K562 (cell line): ENCODE measurements at regions not wholly inside any gene's neighbourhood (a gene's known extent, or its start where the extent isn't known, plus 50 kb on each side); places are given as distances from the start of the nearest gene placed in this dataset.

Experiments
- ATAC-seq: fragments of 200-7000 bp; cut with Tn5 transposase; 3 replicates; pipeline ENCODE4 v1.9.1; 2020; ENCODE audit warnings: moderate library complexity
- BruUV-seq: library from RNA; stranded (reverse); fragments of 400-500 nt; replicated peaks from 2 replicates; lab custom pipeline; 2021; lab: Mats Ljungman, UMichigan
- CTCF ChIA-PET: fragments of 300-600 bp; formaldehyde crosslinking; extraction: SDS; loops from one replicate; lab custom pipeline; 2021; ENCODE audit warnings: low intra/inter-chr PET ratio; lab: Yijun Ruan, JAX
- POLR2A ChIA-PET: fragments of 300-600, 350-650 bp; sonication (Branson Sonifier 250); formaldehyde crosslinking; extraction: SDS; loops from one replicate; lab custom pipeline; 2021; ENCODE audit warnings: antibody characterized with exemption, inconsistent platforms; lab: Yijun Ruan, JAX
- DNase-seq, 4 experiments: peaks; one replicate each; pipeline versions ENCODE4 v3.0.0 to v3.0.0-alpha.2; 2011 to 2018; ENCODE audit warnings: low spot score in 3 of 4, mixed read lengths in 3 of 4; ENCODE audit errors: extremely low read depth in 1 of 4
- FAIRE-seq: peaks from 2 replicates; lab custom pipeline; 2011; peaks lifted over from hg19 to GRCh38; lab: Jason Lieb, UNC
- H2AFZ ChIP-seq: 2 replicates; pipeline ENCODE4 v1.6.0; 2011; ENCODE audit warnings: low read depth, low read length, control low read depth, inconsistent platforms
- H3K27ac ChIP-seq: fragments of 200-600 bp; 3 replicates; pipeline ENCODE4 v1.8.0; 2011; ENCODE audit warnings: low read depth, mild to moderate bottlenecking, control low read depth, inconsistent platforms, low read length, moderate library complexity, mixed read lengths; ENCODE audit errors: extremely low read depth
- H3K27me3 ChIP-seq, 2 experiments: fragments of 300-600 bp in 1 of 2; 2 replicates in 1 of 2; 3 replicates in 1 of 2; pipeline versions ENCODE4 v1.6.0 to v1.8.0; 2011; ENCODE audit warnings: inconsistent platforms in 2 of 2, low read length in 2 of 2, mild to moderate bottlenecking in 1 of 2, mixed read lengths in 1 of 2, moderate library complexity in 1 of 2; ENCODE audit not compliant: control insufficient read depth in 2 of 2, insufficient read depth in 2 of 2
- H3K36me3 ChIP-seq: fragments of 300-600 bp; 3 replicates; pipeline ENCODE4 v1.8.0; 2011; ENCODE audit warnings: mild to moderate bottlenecking, low read length, inconsistent platforms; ENCODE audit not compliant: control insufficient read depth, insufficient read depth
- H3K4me1 ChIP-seq, 2 experiments: fragments of 200-600 bp in 1 of 2; replicated peaks in 1 of 2; 2 replicates in 1 of 2; 3 replicates in 1 of 2; pipeline versions ENCODE4 v1.5.1 to v1.8.0; 2011; ENCODE audit warnings: inconsistent platforms in 2 of 2, low read length in 2 of 2, mild to moderate bottlenecking in 1 of 2, mixed read lengths in 1 of 2, moderate library complexity in 1 of 2; ENCODE audit not compliant: control insufficient read depth in 2 of 2, insufficient read depth in 2 of 2
- H3K4me2 ChIP-seq: 2 replicates; pipeline ENCODE4 v1.6.1; 2011; ENCODE audit warnings: low read length, control low read depth, inconsistent platforms, mixed read lengths; ENCODE audit not compliant: insufficient read depth
- H3K4me3 ChIP-seq: fragments of 200-600 bp; sonication (generic), shearing (Covaris generic); 2 replicates; pipeline ENCODE4 v1.5.1; 2016; ENCODE audit warnings: control low read depth, inconsistent platforms
- H3K79me2 ChIP-seq: fragments of 200-600 bp; 3 replicates; pipeline ENCODE4 v1.8.0; 2011; ENCODE audit warnings: low read length, inconsistent platforms; ENCODE audit not compliant: control insufficient read depth, insufficient read depth
- H3K9ac ChIP-seq, 2 experiments: 2 replicates each; pipeline versions ENCODE4 v1.6.0 to v1.6.1; 2011; ENCODE audit warnings: low read depth in 2 of 2, low read length in 2 of 2, control low read depth in 1 of 2, inconsistent platforms in 1 of 2, mild to moderate bottlenecking in 1 of 2, mixed read lengths in 1 of 2; ENCODE audit not compliant: insufficient read depth in 1 of 2
- H3K9me1 ChIP-seq: one replicate; pipeline ENCODE4 v1.6.0; 2011; ENCODE audit warnings: inconsistent platforms, mild to moderate bottlenecking, low read length, moderate library complexity; ENCODE audit not compliant: control insufficient read depth, insufficient read depth
- H3K9me3 ChIP-seq: replicated peaks from 2 replicates; pipeline ENCODE4 v1.5.1; 2011; ENCODE audit warnings: low read depth, low read length, inconsistent platforms; ENCODE audit not compliant: control insufficient read depth, insufficient read depth
- H4K20me1 ChIP-seq: replicated peaks from 2 replicates; pipeline ENCODE4 v1.6.1; 2011; ENCODE audit warnings: low read length, inconsistent platforms, mixed read lengths; ENCODE audit not compliant: control insufficient read depth, insufficient read depth
- BRD9 ChIP-seq: fragments of 450-650 bp; IDR thresholded peaks from 2 replicates; pipeline ENCODE4 v1.6.1; 2018; ENCODE audit warnings: low read depth; ENCODE audit not compliant: partially characterized antibody
- ELF1 ChIP-seq: fragments of 200-800 bp; sonication (Bioruptor generic); IDR thresholded peaks from 2 replicates; pipeline ENCODE4 v1.6.1; 2016; ENCODE audit warnings: missing genetic modification characterization, missing compliant biosample characterization
- FIP1L1 ChIP-seq: fragments of 200-400 bp; formaldehyde crosslinking; IDR thresholded peaks from 2 replicates; pipeline ENCODE4 v1.6.1; 2018; ENCODE audit warnings: mild to moderate bottlenecking, low read depth, low read length; ENCODE audit not compliant: poor library complexity, severe bottlenecking
- IRF2 ChIP-seq: sonication (generic); formaldehyde crosslinking; IDR thresholded peaks from 2 replicates; pipeline ENCODE4 v1.8.1; 2022; ENCODE audit warnings: mild to moderate bottlenecking, missing genetic modification reagents
- KAT8 ChIP-seq: fragments of 450-650 bp; IDR thresholded peaks from 2 replicates; pipeline ENCODE4 v1.6.1; 2016; ENCODE audit warnings: low read depth, mild to moderate bottlenecking
- KDM5B ChIP-seq: fragments of 200-600 bp; sonication (generic); IDR thresholded peaks from 2 replicates; pipeline ENCODE4 v1.6.1; 2012; ENCODE audit warnings: low read depth, mild to moderate bottlenecking, moderate library complexity, low read length, control low read depth, inconsistent platforms; ENCODE audit not compliant: insufficient replicate concordance
- MXI1 ChIP-seq: IDR thresholded peaks from 2 replicates; pipeline ENCODE4 v1.6.1; 2011; ENCODE audit warnings: low read depth, mild to moderate bottlenecking, improper control_type of control experiment, low read length
- NCOA4 ChIP-seq: fragments of 450-650 bp; IDR thresholded peaks from 2 replicates; pipeline ENCODE4 v1.6.1; 2018; ENCODE audit warnings: mild to moderate bottlenecking; ENCODE audit not compliant: partially characterized antibody
- PTRF ChIP-seq: fragments of 450-650 bp; IDR thresholded peaks from 2 replicates; pipeline ENCODE4 v1.6.1; 2016; ENCODE audit warnings: mild to moderate bottlenecking, missing genetic modification characterization, missing compliant biosample characterization
- SIRT6 ChIP-seq: IDR thresholded peaks from one replicate; pipeline ENCODE4 v1.6.1; 2012; ENCODE audit warnings: low read depth, mild to moderate bottlenecking, control low read depth, inconsistent platforms, low read length, moderate library complexity
- SNRNP70 ChIP-seq: fragments of 200-400 bp; formaldehyde crosslinking; optimal IDR thresholded peaks from 2 replicates; pipeline ENCODE3; 2017; ENCODE audit warnings: low read depth, low read length
- SRSF3 ChIP-seq: fragments of 200-400 bp; formaldehyde crosslinking; IDR thresholded peaks from 2 replicates; pipeline ENCODE4 v1.6.1; 2016; ENCODE audit warnings: mild to moderate bottlenecking, low read length, moderate library complexity; ENCODE audit not compliant: insufficient read depth
- TCF7 ChIP-seq: sonication (generic); IDR thresholded peaks from 2 replicates; pipeline ENCODE4 v1.6.1; 2016; ENCODE audit warnings: antibody characterized with exemption, borderline replicate concordance
- ZBTB11 ChIP-seq, 3 experiments: fragments of 200-800 bp in 1 of 3; fragments of 250-450 bp in 1 of 3; fragments of 450-650 bp in 1 of 3; sonication (Bioruptor Pico) in 1 of 3; sonication (Bioruptor generic) in 1 of 3; formaldehyde crosslinking in 1 of 3; IDR thresholded peaks; 2 replicates each; pipeline versions ENCODE4 v1.6.1 to v1.8.0; 2016 to 2022; ENCODE audit warnings: mild to moderate bottlenecking in 2 of 3, missing genetic modification characterization in 2 of 3, missing compliant biosample characterization in 1 of 3, moderate library complexity in 1 of 3
- ZNF445 ChIP-seq: fragments of 250-450 bp; sonication (Bioruptor Pico); IDR thresholded peaks from 2 replicates; pipeline ENCODE4 v1.4.0; 2020; ENCODE audit warnings: low read depth, mild to moderate bottlenecking, moderate library complexity
- ZNF696 ChIP-seq: fragments of 250-450 bp; sonication (Bioruptor Pico); conservative IDR thresholded peaks from 2 replicates; pipeline ENCODE4 v1.4.0; 2020; ENCODE audit warnings: mild to moderate bottlenecking, moderate library complexity
- WGBS: fragments of 100-300 bp; shearing (Covaris generic); methylation state at CpG from one replicate; pipeline ENCODE4 v1.1.6; 2016; ENCODE audit warnings: low coverage, mixed read lengths; ENCODE audit not compliant: insufficient coverage; ENCODE audit errors: missing lambda C conversion rate; 5-methylcytosine and 5-hydroxymethylcytosine counted together
- in situ Hi-C: fragments of 300-500 bp; cut with MboI; formaldehyde crosslinking; loops from 4 replicates; pipeline ENCODE4 v1.15.0; 2018; ENCODE audit warnings: inconsistent platforms, mixed read lengths
- intact Hi-C: fragments of 100-400 bp; cut with micrococcal nuclease; formaldehyde crosslinking; loops from 2 replicates; pipeline ENCODE4 v1.14.2; 2022

GRCh38 chr3:71924721-71925120 lies 139.8 kb upstream of the PROK2 start:
- H3K9me1 ChIP-seq, result no peaks in the 10 kb centered on the region
- intact Hi-C loops, result no loop called here
- ATAC-seq (no peak), DNase-seq (no peak), FAIRE-seq (no peak)
- BruUV-seq, result no TSS peak
- in situ Hi-C loops, result no loop called here
- TF ChIP-seq ZNF445, result no peak
- no peak for TF ChIP-seq PTRF (tag)
- no peak for TF ChIP-seq ZNF696
- TF ChIP-seq TCF7, result no peak
- no peak for TF ChIP-seq KAT8
- no peak for TF ChIP-seq ELF1 (tag)
- TF ChIP-seq SRSF3, result no peak
- TF ChIP-seq SIRT6, result no peak
- no peak for TF ChIP-seq NCOA4
- TF ChIP-seq BRD9, result no peak
- TF ChIP-seq KDM5B, result no peak
- no peak for TF ChIP-seq SNRNP70
- TF ChIP-seq ZBTB11 (CRISPR knock-in tag; IDR thresholded peaks at IDR 0.05), result no peak
- TF ChIP-seq MXI1, result no peak
- TF ChIP-seq IRF2 (CRISPR knock-in tag), result no peak
- TF ChIP-seq FIP1L1, result no peak
- no peaks in the 10 kb centered on the region for H3K79me2 ChIP-seq
- H3K27me3 ChIP-seq, result peaks cover 2 to 28% of the 10 kb centered on the region in 2 experiments; a peak in 2 of 5 replicates
- no peaks in the 10 kb centered on the region for H4K20me1 ChIP-seq
- 42% methylated on average over 2 of the region's 2 CpGs for WGBS
- no peak overlapping the region for H3K9ac ChIP-seq
- peaks cover 4 to 26% of the 10 kb centered on the region in 2 experiments for H3K4me1 ChIP-seq
- H3K36me3 ChIP-seq, result no peaks in the 10 kb centered on the region
- H3K27ac ChIP-seq, result no peak overlapping the region
- CTCF ChIA-PET, result interaction anchor here (0.6 kb wide), 1 partner anchor 964 kb away, joined by 3 read pairs; no protein-coding TSS in a partner anchor
- no peak overlapping the region for H2AFZ ChIP-seq
- no peak overlapping the region for H3K4me2 ChIP-seq
- no peak overlapping the region for H3K4me3 ChIP-seq
- no peaks in the 10 kb centered on the region for H3K9me3 ChIP-seq
- POLR2A ChIA-PET, result interaction anchor here (0.6 to 0.9 kb wide), 2 partner anchors 148 to 770 kb away, joined by 3 to 4 read pairs; no protein-coding TSS in a partner anchor
